Activated CD4-positive, alpha-beta T cell treated with anti-CD3 and anti-CD28 coated beads for 4 hours (primary cell): ENCODE measurements at regions not wholly inside any gene's neighbourhood (a gene's known extent, or its start where the extent isn't known, plus 50 kb on each side); places are given as distances from the start of the nearest gene placed in this dataset.

ENCODE experiments used
- DNase-seq, 2 donors: peaks; one replicate each; pipeline ENCODE4 v3.0.0-alpha.2; 2020

- DNase-seq = no peak
These were observed 87.9 kb upstream of the MAMDC2 start for GRCh38 chr9:69955536-69956355.

GRCh38 chr9:69961843-69962242, 81.8 kb upstream of the MAMDC2 start:
- DNase-seq = no peak

- DNase-seq = no peak
These were observed 79.8 kb upstream of the MAMDC2 start for GRCh38 chr9:69963803-69964202.

DNA sequence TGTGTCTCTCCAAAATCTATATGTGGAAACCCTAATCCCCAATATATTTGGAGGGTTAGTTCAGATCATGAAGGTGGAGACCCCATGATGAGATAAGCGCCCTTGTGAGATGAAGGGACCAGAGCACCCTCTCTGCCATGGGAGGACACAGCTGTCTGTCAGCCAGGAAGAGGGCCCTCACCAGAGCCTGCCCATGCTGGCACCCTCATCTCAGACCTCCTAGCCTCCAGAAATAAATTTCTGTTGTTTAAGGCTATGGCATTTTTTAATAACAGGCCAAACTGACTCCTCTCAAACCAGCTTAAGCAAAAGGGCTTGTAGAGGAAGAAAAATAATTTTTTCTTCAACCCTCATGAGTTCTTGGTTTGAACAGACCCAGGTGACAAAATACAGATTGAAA, 79.2 kb upstream of the MAMDC2 start:
- no peak for DNase-seq

DNA sequence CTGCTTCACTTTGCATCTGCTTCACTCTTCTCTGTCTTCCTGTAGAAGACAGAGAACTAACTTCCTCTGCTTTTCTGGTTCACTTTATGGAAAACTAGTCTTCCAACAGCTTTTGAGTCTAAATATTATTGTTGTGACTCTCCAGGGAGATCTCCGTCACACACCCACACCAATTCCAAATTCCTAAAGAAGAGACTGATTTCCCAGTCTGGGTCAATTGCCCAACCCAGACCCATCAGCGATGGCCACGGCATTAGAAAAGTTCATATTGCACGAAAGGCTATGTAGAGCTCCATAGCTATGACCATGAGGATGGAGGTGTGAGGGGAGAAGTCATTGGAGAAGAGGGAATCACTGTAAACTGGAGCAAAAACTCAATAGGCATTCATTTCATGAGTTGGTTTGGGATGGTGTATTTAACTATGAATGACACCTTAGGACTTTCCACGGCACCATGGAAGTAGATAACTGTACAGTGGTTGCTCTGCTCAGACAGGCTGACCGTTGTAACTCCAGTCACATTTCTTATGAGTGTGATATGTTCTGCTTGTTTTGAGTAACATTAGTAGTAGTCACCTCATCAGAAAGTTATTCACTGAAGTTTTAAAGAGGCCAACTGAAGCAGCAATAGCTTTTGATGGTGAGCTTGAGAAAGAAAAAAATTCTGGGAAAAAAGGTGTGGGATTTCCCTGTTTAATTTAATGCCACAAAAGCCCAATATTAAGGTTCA, 78.1 kb upstream of the MAMDC2 start:
- DNase-seq = no peak

- DNase-seq = no peak
These were observed 76.3 kb upstream of the MAMDC2 start for GRCh38 chr9:69967344-69967743.

DNA sequence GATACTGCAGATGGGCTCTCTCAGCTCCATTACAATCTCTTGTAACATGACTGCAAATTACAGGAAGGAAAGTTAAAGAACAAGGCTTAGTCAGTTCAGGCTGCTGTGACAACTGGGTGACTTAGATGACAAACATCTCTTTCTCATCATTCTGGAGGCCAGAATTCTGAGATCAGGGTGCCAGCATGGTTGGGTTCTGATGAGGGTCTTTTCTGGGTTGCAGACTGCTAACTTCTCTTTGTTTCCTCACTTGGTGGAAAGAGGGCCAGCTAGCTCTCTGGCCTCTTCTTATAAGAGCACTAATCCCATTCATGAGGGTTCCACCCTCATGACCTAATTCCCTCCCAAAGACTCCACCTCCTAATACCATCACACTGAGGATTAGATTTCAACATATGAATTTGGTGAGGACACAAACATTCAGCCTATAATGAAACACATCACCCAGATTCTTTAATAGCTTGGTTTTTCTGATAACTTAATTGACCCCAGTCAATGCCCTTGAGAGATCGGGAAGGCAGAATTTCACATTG, 73.6 kb upstream of the MAMDC2 start:
- no peak for DNase-seq

- peak; percentile 5 to 27 for DNase-seq
These were observed 71.8 kb upstream of the MAMDC2 start for GRCh38 chr9:69971643-69972449.

DNA sequence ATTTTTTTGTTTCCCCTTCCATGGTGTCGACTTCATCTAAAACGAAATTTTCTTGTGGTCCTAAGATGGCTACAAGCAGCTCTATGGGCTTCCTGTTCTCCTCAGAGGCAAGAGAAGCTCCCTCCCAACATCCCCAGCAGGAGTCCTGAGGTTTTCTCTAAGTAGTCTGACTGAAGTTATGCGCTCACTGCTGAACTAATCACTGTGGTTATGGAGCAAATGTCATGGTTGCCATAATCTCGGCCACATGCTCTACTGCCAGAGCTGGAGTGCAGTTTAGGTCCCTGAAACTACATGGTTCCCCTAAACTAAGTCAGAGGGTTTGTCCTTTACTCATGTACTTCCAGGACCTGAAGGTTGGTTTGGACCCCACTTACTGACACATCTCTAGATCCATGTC, 68.0 kb upstream of the MAMDC2 start:
- DNase-seq = no peak

DNA sequence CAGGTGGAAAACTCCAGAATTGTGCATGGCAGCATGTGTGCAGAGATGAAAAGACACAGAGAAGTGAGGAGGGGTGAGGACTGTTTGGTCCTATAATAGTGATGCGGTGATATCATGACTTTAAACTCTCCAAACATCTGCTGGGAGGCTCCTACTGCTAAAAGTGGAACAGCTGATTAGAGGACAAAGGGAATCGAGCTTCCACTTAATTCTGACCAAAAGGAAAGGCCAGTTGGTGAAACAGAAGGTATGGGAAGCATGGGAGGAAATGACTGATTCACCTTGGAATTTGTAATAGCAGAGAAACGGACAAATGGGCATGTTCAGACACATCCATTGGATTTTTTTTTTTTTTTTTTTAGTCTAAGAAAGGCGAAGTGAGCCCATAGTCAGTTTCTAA, 67.5 kb upstream of the MAMDC2 start:
- no peak for DNase-seq

DNA sequence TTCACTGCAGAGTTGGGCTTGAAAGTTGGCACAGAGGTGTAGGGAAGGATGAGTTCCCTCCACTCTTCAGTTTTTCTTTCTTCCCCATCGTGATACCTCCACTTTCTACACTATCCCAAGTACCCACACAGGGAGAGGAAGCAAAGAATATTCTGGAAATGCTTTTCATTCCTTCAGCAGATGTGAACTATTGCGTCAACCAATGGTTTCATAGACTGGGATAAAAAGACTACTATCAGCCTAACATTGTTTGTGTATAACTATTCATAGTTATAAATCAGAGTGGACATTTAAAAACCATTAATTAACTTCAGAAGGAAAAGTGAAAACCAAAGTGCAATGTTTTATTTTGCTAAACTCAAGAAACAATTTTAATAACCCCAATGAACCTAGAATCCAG, 63.6 kb upstream of the MAMDC2 start:
- DNase-seq = no peak

DNA sequence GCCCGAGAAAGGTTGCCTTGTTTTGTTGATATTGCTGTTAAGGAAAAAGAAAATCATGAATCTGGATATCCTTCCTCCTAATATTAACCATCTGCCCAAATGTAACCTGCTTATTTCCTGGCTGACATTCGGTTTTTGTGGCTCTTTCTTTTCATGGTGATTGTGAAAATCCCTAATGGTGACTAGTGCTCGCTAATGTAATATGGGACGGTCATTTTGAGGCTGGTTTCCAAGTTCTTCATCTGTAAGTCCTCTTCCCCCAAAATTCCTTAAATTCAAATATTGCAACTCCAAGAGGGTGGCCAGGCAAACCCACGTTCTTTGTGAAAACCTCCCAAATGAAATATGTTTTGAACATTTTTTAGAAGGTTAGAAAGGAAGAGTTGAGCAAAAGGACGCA, 63.1 kb upstream of the MAMDC2 start:
- DNase-seq = no peak

DNA sequence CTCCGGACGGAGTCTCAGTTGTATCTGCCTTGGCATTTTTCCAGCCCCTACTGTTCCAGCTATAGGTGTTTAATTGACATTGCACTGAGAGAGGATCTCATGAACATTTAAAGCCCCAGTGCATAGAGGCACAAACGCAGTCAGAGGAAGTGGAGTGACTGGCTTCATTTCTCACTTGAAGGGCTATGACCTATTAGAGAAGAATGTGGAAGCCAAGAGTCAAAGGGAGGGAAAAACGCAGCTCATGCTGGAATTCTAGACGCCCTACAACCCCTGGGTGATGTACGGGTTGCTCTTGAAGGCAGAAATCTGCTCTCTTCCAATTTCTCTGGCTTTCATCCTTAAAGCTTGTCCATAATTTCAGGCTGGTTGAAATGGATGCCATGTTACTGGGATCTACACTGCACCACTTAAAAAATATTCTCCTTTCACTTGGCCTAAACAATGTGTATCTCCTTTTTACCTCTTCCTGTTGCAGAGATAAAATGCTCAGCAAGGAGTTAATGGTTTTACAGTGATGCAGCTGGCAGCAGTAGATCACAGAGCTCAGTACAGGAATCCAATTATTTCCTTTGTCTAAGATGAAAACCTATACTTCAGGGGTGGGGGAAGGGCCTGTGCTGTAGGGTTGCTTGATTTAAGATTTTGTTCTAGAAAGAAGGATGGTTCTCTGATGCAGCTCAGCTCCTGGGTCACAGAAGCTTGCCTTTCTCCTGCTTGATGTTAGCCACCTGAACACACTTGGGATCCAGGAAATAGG, 61.8 kb upstream of the MAMDC2 start:
- no peak for DNase-seq

DNA sequence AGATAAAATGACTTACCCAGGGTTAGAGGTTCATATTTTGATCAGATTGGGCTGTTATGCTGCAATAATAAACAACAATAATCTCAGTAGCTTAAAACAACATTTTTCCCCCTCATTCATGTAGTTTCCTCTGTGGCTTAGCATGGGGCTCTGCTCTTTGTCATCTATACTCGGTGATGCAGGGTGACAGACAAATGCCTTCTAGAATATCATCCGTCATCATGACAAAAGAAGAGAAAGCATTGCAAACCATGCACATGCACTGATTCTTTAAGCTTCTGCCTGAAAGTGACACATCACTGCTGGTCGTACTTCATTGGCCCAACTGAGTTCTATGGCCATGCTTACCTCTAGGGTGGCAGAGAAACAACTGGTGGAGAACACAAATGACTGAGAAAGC, 58.8 kb upstream of the MAMDC2 start:
- no peak for DNase-seq

GRCh38 chr9:69985971-69986370, 57.7 kb upstream of the MAMDC2 start:
- DNase-seq = no peak

DNA sequence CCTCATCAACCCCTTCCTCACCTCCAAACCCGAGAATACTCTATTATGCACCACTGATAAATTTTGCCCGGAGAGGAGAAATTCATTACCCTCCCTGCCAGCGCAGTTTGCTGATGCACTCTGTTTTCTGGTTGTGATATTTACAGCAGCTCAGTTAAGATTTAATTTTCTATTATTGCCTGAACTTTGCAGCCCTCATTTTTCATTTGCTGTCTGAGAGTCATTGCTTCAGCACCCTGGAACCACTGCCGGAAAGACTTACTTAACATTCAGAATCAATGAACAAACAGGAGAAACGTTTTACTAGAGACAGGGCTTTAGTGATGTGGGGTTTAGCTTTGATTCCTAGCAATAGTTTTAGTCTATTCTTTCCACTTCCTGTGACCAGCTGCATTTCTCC, 56.7 kb upstream of the MAMDC2 start:
- DNase-seq = no peak

DNA sequence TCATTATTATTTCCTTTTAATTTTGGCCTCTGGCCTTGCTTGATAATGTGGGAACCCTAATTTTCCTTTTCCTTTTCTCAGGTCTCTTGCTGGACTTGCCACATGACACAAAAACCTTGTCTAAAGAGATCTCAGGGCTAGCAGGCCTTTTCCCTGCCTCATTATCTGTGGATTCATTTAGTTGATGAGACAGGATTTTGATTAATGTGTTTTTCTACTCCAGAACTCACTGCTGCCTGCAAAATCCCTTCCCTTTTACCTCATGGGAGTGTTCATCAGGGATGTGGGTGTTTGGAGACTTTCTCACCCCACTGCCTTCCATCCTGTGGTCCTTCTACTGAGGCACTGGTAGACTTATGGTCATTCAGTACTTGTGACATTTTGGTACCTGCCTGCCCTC, 56.2 kb upstream of the MAMDC2 start:
- no peak for DNase-seq

- no peak for DNase-seq
These were observed 50.5 kb upstream of the MAMDC2 start for GRCh38 chr9:69993110-69993509.
